Endothelial cell of umbilical vein (primary cell): ENCODE measurements at regions not wholly inside any gene's neighbourhood (a gene's known extent, or its start where the extent isn't known, plus 50 kb on each side); places are given as distances from the start of the nearest gene placed in this dataset.

Experiments used
- BruUV-seq: library from RNA; stranded (reverse); fragments of 400-500 nt; replicated peaks from 2 replicates; lab custom pipeline; 2021; lab: Mats Ljungman, UMichigan
- CTCF ChIA-PET: fragments of 300-600, 350-600 bp; sonication (Branson Sonifier 250); formaldehyde crosslinking; loops from one replicate; lab custom pipeline; 2021; ENCODE audit warnings: antibody characterized with exemption, inconsistent platforms; lab: Charles Lee
- POLR2A ChIA-PET: fragments of 300-600, 350-600 bp; sonication (Branson Sonifier 250); formaldehyde crosslinking; loops from one replicate; lab custom pipeline; 2021; ENCODE audit warnings: antibody characterized with exemption, inconsistent platforms; lab: Charles Lee
- DNase-seq: peaks from one replicate; pipeline ENCODE4 v3.0.0-alpha.2; 2011; ENCODE audit warnings: low read depth, low spot score
- FAIRE-seq: peaks from 2 replicates; lab custom pipeline; 2011; peaks lifted over from hg19 to GRCh38; lab: Jason Lieb, UNC
- H2AFZ ChIP-seq: 2 replicates; pipeline ENCODE4 v1.6.0; 2012; ENCODE audit warnings: low read depth, low read length, control low read depth, inconsistent platforms
- H3K27ac ChIP-seq: 2 replicates; pipeline ENCODE4 v1.5.1; 2011; ENCODE audit warnings: low read depth, mild to moderate bottlenecking, control low read depth, low read length, moderate library complexity; ENCODE audit not compliant: insufficient read depth
- H3K27me3 ChIP-seq, 2 experiments: 2 replicates each; pipeline versions ENCODE4 v1.6.0 to v1.6.1; 2011; ENCODE audit warnings: low read length in 2 of 2, mixed read lengths in 1 of 2; ENCODE audit not compliant: control insufficient read depth in 2 of 2, insufficient read depth in 2 of 2
- H3K36me3 ChIP-seq, 2 experiments: 2 replicates in 1 of 2; 3 replicates in 1 of 2; pipeline ENCODE4 v1.5.1; 2011; ENCODE audit warnings: low read length in 2 of 2, mild to moderate bottlenecking in 1 of 2, moderate library complexity in 1 of 2; ENCODE audit not compliant: control insufficient read depth in 2 of 2, insufficient read depth in 2 of 2; ENCODE audit errors: extremely low read depth in 1 of 2
- H3K4me1 ChIP-seq: 3 replicates; pipeline ENCODE4 v1.5.1; 2011; ENCODE audit warnings: mild to moderate bottlenecking, low read length; ENCODE audit not compliant: control insufficient read depth, insufficient read depth; ENCODE audit errors: extremely low read depth
- H3K4me2 ChIP-seq: 2 replicates; pipeline ENCODE4 v1.6.1; 2011; ENCODE audit warnings: low read length, control low read depth, mixed read lengths; ENCODE audit not compliant: insufficient read depth
- H3K4me3 ChIP-seq, 3 experiments: fragments of 200-600 bp in 1 of 3; sonication (generic), shearing (Covaris generic) in 1 of 3; replicated peaks in 1 of 3; 2 replicates each; pipeline ENCODE4 v1.5.1; 2011 to 2016; ENCODE audit warnings: control low read depth in 3 of 3, low read length in 3 of 3, mild to moderate bottlenecking in 2 of 3, inconsistent platforms in 1 of 3, low read depth in 1 of 3, moderate library complexity in 1 of 3; ENCODE audit not compliant: insufficient read depth in 1 of 3
- H3K79me2 ChIP-seq: 2 replicates; pipeline ENCODE4 v1.6.0; 2012; ENCODE audit warnings: low read length, inconsistent platforms; ENCODE audit not compliant: control insufficient read depth, insufficient read depth
- H3K9ac ChIP-seq: replicated peaks from 2 replicates; pipeline ENCODE3; 2011; ENCODE audit warnings: low read length, control low read depth; ENCODE audit not compliant: insufficient read depth; ENCODE audit errors: extremely low read depth
- H3K9me1 ChIP-seq: replicated peaks from 3 replicates; pipeline ENCODE4 v1.6.0; 2011; ENCODE audit warnings: mild to moderate bottlenecking, low read length; ENCODE audit not compliant: control insufficient read depth, insufficient read depth; ENCODE audit errors: extremely low read depth
- H3K9me3 ChIP-seq: replicated peaks from 2 replicates; pipeline ENCODE4 v1.5.1; 2012; ENCODE audit warnings: low read length, inconsistent platforms; ENCODE audit not compliant: control insufficient read depth, insufficient read depth
- H4K20me1 ChIP-seq: replicated peaks from 2 replicates; pipeline ENCODE3; 2011; ENCODE audit warnings: mild to moderate bottlenecking, low read length; ENCODE audit not compliant: control insufficient read depth, insufficient read depth; ENCODE audit errors: extremely low read depth
- CTCF ChIP-seq, 2 donors: IDR thresholded peaks; 1 replicate in 1 of 2; 2 replicates in 1 of 2; pipeline ENCODE4 v1.5.1; 2011; ENCODE audit warnings: low read length in 2 of 2, mild to moderate bottlenecking in 2 of 2, moderate library complexity in 2 of 2, control low read depth in 1 of 2, inconsistent platforms in 1 of 2, low read depth in 1 of 2; ENCODE audit not compliant: insufficient read depth in 1 of 2; ENCODE audit errors: extremely low read depth in 1 of 2
- EZH2 ChIP-seq: IDR thresholded peaks from 2 replicates; pipeline ENCODE4 v1.6.1; 2012; ENCODE audit warnings: borderline replicate concordance, low read depth, mild to moderate bottlenecking, moderate library complexity, low read length, inconsistent platforms; ENCODE audit not compliant: severe bottlenecking
- FOS ChIP-seq: IDR thresholded peaks from 2 replicates; pipeline ENCODE4 v1.6.1; 2011; ENCODE audit warnings: mild to moderate bottlenecking, low read length, moderate library complexity, borderline replicate concordance; ENCODE audit not compliant: insufficient read depth
- GATA2 ChIP-seq: IDR thresholded peaks from 2 replicates; pipeline ENCODE4 v1.7.0; 2011; ENCODE audit warnings: low read depth, mild to moderate bottlenecking, moderate library complexity, mixed read lengths, low read length; ENCODE audit not compliant: insufficient read length, insufficient read depth
- JUN ChIP-seq: IDR thresholded peaks from 2 replicates; pipeline ENCODE4 v1.6.1; 2011; ENCODE audit warnings: borderline replicate concordance, low read depth; ENCODE audit not compliant: insufficient read length, insufficient read depth
- MAX ChIP-seq: IDR thresholded peaks from 2 replicates; pipeline ENCODE4 v1.6.1; 2011; ENCODE audit not compliant: insufficient read depth, insufficient read length
- MYC ChIP-seq: IDR thresholded peaks from one replicate; pipeline ENCODE4 v1.6.1; 2011; ENCODE audit warnings: mild to moderate bottlenecking, low read depth, low read length
- POLR2A ChIP-seq: IDR thresholded peaks from 2 replicates; pipeline ENCODE4 v1.6.1; 2012; ENCODE audit warnings: low read depth, mild to moderate bottlenecking, control low read depth, low read length
- POLR2AphosphoS5 ChIP-seq: IDR thresholded peaks from 2 replicates; pipeline ENCODE4 v1.6.1; 2012; ENCODE audit warnings: low read depth, mild to moderate bottlenecking, control low read depth, low read length, moderate library complexity; ENCODE audit not compliant: insufficient read depth
- dilution Hi-C: fragments of 300-500 bp; cut with MboI; formaldehyde crosslinking; loops from one replicate; pipeline ENCODE4 v1.15.0; 2019; ENCODE audit warnings: low sequenced_read_pairs; ENCODE audit not compliant: extremely low pct_ligation_motif_present
- intact Hi-C: fragments of 100-400 bp; cut with micrococcal nuclease; formaldehyde crosslinking; loops from one replicate; pipeline ENCODE4 v1.10.0; 2022

GRCh38 chr2:79388024-79388423 is 124.8 kb upstream of the CTNNA2 start:
- dilution Hi-C loops (no loop called here), intact Hi-C loops (no loop called here)
- TF ChIP-seq POLR2A (no peak), EZH2 (no peak), MAX (no peak), GATA2 (no peak)
- DNase-seq (no peak), FAIRE-seq (no peak)
- no peak overlapping the region for H3K27ac ChIP-seq
- H4K20me1 ChIP-seq, result no peaks in the 10 kb centered on the region
- H3K79me2 ChIP-seq, result no peaks in the 10 kb centered on the region
- H3K4me2 ChIP-seq, result no peak overlapping the region
- H3K27me3 ChIP-seq, result no peaks in the 10 kb centered on the region
- no peak overlapping the region for H3K4me3 ChIP-seq
- CTCF ChIA-PET, result no interaction called here
- no peaks in the 10 kb centered on the region for H3K4me1 ChIP-seq
- no TSS peak for BruUV-seq
- H3K9me3 ChIP-seq, result peaks cover 6% of the 10 kb centered on the region
- H3K9me1 ChIP-seq, result no peaks in the 10 kb centered on the region
- POLR2A ChIA-PET, result no interaction called here
- H2AFZ ChIP-seq, result no peak overlapping the region
- H3K9ac ChIP-seq, result no peak overlapping the region
- no peaks in the 10 kb centered on the region for H3K36me3 ChIP-seq

- dilution Hi-C loops (no loop called here), intact Hi-C loops (no loop called here)
- Histone ChIP-seq H3K27me3 (no peaks in the 10 kb centered on the region), H2AFZ (no peak overlapping the region), H4K20me1 (no peaks in the 10 kb centered on the region), H3K27ac (no peak overlapping the region), H3K36me3 (no peaks in the 10 kb centered on the region), H3K4me1 (no peaks in the 10 kb centered on the region), H3K9me3 (peaks cover 6% of the 10 kb centered on the region), H3K79me2 (no peaks in the 10 kb centered on the region), H3K9ac (no peak overlapping the region), H3K4me3 (no peak overlapping the region), H3K4me2 (no peak overlapping the region), H3K9me1 (no peaks in the 10 kb centered on the region)
- POLR2A ChIA-PET, result no interaction called here
- TF ChIP-seq CTCF (IDR thresholded peaks at IDR 0.05; ENCODE audit: extremely low read depth in 1 of 2, insufficient read depth in 1 of 2, low read depth in 1 of 2, low read length in 2 of 2) (no peak), JUN (no peak), EZH2 (no peak), POLR2A (no peak), MAX (no peak), GATA2 (no peak), MYC (no peak), POLR2AphosphoS5 (no peak), FOS (no peak)
- BruUV-seq, result no TSS peak
- FAIRE-seq (no peak), DNase-seq (no peak)
- CTCF ChIA-PET, result no interaction called here
Measured at GRCh38 chr2:79387431-79387830, 125.4 kb upstream of the CTNNA2 start.
